ENCODE measurements at regions not wholly inside any gene's neighbourhood (a gene's known extent, or its start where the extent isn't known, plus 50 kb on each side); places are given as distances from the start of the nearest gene placed in this dataset.

GRCh38 chr13:21957833-21958232, 287.0 kb downstream of the FGF9 start:
- TF ChIP-seq POLR2A (IDR thresholded peaks at IDR 0.05; ENCODE audit: low read length) (no peak), GATA1 (IDR thresholded peaks at IDR 0.05; ENCODE audit: low read depth, low read length) (no peak)
